Neural cell (in vitro differentiated cells): ENCODE measurements at regions not wholly inside any gene's neighbourhood (a gene's known extent, or its start where the extent isn't known, plus 50 kb on each side); places are given as distances from the start of the nearest gene placed in this dataset.

Source experiments
- CTCF ChIP-seq: fragments of 450-650 bp; IDR thresholded peaks from 2 replicates; pipeline ENCODE4 v1.5.1; 2014; ENCODE audit warnings: antibody characterized with exemption, mild to moderate bottlenecking, moderate library complexity; ENCODE audit not compliant: poor library complexity, severe bottlenecking
- EP300 ChIP-seq: fragments of 450-650 bp; conservative IDR thresholded peaks from 2 replicates; pipeline ENCODE4 v1.6.1; 2014; ENCODE audit warnings: antibody characterized with exemption, mild to moderate bottlenecking, moderate library complexity; ENCODE audit not compliant: poor library complexity, severe bottlenecking
- EZH2 ChIP-seq: fragments of 200-600, 300-800 bp; shearing (Covaris generic), sonication (generic); IDR thresholded peaks from 2 replicates; pipeline ENCODE4 v1.6.1; 2014; ENCODE audit warnings: antibody characterized with exemption, low read length, borderline replicate concordance, mild to moderate bottlenecking; ENCODE audit not compliant: insufficient read depth, poor library complexity, severe bottlenecking
- MXI1 ChIP-seq: fragments of 450-650 bp; conservative IDR thresholded peaks from 2 replicates; pipeline ENCODE4 v1.6.1; 2014; ENCODE audit warnings: antibody characterized with exemption, mild to moderate bottlenecking; ENCODE audit not compliant: poor library complexity, severe bottlenecking
- POLR2AphosphoS5 ChIP-seq: IDR thresholded peaks from 2 replicates; pipeline ENCODE4 v1.6.1; 2012
- RAD21 ChIP-seq: fragments of 450-650 bp; conservative IDR thresholded peaks from 2 replicates; pipeline ENCODE4 v1.6.1; 2014; ENCODE audit warnings: antibody characterized with exemption, mild to moderate bottlenecking, moderate library complexity
- REST ChIP-seq: IDR thresholded peaks from 2 replicates; pipeline ENCODE4 v1.6.1; 2012; ENCODE audit warnings: borderline replicate concordance
- TAF1 ChIP-seq: IDR thresholded peaks from 2 replicates; pipeline ENCODE4 v1.6.1; 2012; ENCODE audit warnings: low read depth

GRCh38 chr2:833180-833579 is 117.5 kb upstream of the SNTG2 start:
- TF ChIP-seq CTCF (no peak), POLR2AphosphoS5 (no peak), EZH2 (no peak), RAD21 (no peak), EP300 (no peak), REST (no peak), MXI1 (no peak), TAF1 (no peak)
